Activated CD8-positive, alpha-beta memory T cell treated with anti-CD3 and anti-CD28 coated beads for 4 hours (primary cell): ENCODE measurements at regions not wholly inside any gene's neighbourhood (a gene's known extent, or its start where the extent isn't known, plus 50 kb on each side); places are given as distances from the start of the nearest gene placed in this dataset.

Experiments used
- DNase-seq, 2 donors: peaks; one replicate each; pipeline ENCODE4 v3.0.0-alpha.2; 2020; ENCODE audit warnings: low read depth in 2 of 2

GRCh38 chr12:65764325-65764724 lies 60.0 kb upstream of the HMGA2 start:
- DNase-seq: no peak

GRCh38 chr12:65765436-65765813 lies 58.9 kb upstream of the HMGA2 start:
- DNase-seq: no peak

- DNase-seq: no peak
Observed at GRCh38 chr12:65769880-65770279, 54.4 kb upstream of the HMGA2 start.
